Middle frontal gyrus (tissue), 1 donor: ENCODE measurements at regions not wholly inside any gene's neighbourhood (a gene's known extent, or its start where the extent isn't known, plus 50 kb on each side); places are given as distances from the start of the nearest gene placed in this dataset.
"Not testable (repeated sequence)": the region's sequence is repeated elsewhere in the genome, so short reads cannot be mapped to it uniquely, and the experiment has no call there.

Source experiments
- DNase-seq: peaks from one replicate; pipeline ENCODE4 v3.0.0-alpha.2; 2015; ENCODE audit warnings: low spot score; ENCODE audit errors: extremely low spot score

- no peak for DNase-seq
Measured at GRCh38 chr16:54734156-54734555, 196.5 kb upstream of the IRX5 start.

DNA sequence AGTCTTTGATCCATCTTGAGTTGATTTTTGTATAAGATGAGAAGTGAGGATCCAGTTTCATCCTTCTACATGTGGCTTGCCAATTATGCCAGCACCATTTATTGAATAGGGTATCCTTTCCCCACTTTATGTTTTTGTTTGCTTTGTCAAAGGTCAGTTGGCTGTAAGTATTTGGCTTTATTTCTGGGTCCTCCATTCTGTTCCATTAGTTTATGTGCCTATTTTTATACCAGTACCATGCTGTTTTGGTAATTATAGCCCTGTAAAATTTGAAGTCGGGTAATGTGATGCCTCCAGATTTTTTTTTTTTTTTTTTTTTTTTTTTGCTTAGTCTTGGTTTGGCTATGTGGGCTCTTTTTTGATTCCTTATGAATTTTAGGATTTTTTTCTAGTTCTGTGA, 203.0 kb upstream of the IRX5 start:
- not testable (repeated sequence) for DNase-seq

DNA sequence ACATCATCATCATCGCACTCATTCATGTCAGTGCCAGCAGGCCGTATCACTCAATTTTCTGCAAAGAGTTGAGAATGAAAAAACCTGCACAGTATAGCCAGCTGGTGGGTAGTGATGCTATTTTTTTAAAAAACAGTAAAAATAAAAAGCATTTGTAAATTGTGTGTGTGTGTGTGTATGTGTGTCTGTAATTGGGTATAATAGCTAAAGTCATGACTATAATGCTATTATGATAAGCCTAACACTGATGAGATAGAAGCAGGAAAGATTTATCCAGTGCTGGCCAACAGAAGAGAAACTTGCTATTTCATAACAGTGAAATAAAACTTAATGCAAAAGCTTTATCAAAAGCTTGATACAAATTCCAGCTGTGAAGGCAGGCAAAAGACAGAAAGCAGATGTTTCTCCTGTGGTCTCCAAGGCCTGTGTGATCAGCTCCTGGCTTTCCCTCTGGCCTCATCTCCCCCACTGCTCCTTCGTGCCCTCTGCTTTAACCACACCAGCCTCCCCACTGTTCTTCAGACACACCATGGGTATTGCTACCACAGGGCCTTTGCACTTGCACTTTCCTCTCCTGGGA, 206.2 kb upstream of the IRX5 start:
- DNase-seq: no peak

DNA sequence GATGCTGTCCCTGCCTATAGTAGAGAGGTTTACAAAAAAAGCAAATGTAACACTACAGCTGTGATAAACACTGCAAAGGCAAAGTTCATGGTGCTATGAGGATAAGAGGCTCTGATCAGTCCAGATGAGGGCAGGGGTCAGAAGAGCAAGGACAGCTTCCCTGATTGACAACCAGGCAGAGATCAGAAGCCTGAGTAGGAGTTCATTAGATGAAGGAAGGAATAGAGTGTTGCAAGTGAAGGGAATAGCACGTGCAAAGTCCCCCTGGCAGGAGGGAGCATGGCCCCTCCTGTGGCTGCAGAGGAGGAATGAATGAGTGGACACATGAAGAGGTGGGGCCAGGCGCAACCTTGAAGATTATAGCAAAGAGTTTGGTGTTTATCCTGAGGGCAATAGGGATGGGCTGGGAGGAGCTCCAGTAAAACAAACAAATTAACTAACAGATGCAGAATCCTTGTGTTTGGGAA, 208.4 kb upstream of the IRX5 start:
- no peak for DNase-seq

- no peak for DNase-seq
Measured at GRCh38 chr16:54720259-54720658, 210.4 kb upstream of the IRX5 start.

- no peak for DNase-seq
Measured at GRCh38 chr16:54719624-54720023, 211.0 kb upstream of the IRX5 start.

GRCh38 chr16:54718376-54718775, 212.3 kb upstream of the IRX5 start:
- DNase-seq: no peak

DNA sequence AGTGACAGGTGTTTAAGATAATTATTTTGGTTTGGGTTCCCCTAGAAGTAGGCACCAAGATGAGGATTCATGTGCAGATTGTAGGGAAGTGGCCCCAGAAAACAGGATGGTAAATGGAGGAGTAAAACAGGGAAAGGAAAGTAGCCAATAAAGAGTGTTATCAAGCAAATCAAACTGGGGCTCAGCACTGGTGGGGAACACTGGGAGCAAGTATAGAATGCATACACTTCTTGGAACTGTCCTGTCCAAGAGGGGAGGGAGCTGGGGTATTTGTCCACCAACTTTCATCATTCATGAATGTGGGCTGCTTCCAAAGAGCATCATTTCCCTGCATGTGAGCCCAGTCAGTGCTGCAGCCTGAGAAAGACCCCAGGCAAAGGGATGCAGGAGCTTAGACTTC, 215.7 kb upstream of the IRX5 start:
- DNase-seq: no peak

GRCh38 chr16:54712866-54713265, 217.8 kb upstream of the IRX5 start:
- DNase-seq: no peak

DNA sequence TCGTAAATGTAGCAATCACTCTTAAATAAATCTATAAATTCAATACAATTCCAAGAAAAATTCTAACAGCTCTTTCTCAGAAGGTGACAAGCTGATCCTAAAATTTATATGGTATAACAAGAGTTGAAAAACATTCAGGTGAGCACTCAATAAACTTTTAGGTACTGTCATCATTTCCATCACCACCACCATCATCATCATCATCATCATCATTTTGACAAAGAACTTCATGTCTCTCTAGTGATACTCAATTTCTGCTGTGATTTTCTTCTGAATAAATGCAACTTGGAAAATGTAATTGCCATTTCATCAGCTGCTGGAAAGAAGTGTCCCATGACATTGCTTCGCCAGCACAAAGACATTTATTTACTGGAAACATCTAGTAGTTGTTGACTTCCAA, 222.9 kb upstream of the IRX5 start:
- no peak for DNase-seq

DNA sequence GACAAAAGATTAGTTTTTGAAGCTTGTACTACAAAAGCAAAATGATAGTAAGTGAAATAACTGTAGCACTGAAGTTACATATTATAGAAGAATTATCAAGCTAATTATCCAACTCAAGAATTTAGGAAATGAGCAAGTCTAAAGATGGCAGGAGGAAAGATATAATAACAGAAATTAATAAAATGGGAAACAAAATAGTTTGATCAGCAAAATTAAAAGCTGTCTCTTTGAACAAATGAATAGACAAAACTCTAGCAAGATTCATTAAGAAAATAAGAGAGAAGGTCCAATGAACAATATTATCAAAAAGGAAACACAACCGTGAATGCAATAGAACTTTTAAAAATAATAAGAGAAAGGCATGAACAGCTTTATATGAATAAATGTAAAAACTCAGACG, 224.3 kb upstream of the IRX5 start:
- DNase-seq: no peak

DNA sequence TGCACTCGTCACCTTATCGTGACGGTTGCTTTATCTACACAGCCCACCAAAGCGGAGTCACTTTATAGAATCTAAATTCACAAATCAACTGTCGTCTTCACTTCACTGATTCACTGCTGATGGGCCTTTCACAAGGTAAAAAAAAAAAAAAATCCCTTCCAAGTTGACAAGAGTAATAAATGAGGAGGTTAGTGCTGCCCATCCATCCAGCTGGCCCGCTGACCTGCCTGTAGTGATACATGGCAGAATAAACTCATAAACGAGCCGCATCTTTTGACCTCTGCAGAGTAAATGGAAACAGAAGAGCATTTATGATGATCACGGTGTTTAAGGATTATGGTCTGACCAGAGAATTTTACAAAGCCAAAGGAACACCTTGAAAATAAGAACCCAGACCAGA, 227.3 kb upstream of the IRX5 start:
- no peak for DNase-seq

DNA sequence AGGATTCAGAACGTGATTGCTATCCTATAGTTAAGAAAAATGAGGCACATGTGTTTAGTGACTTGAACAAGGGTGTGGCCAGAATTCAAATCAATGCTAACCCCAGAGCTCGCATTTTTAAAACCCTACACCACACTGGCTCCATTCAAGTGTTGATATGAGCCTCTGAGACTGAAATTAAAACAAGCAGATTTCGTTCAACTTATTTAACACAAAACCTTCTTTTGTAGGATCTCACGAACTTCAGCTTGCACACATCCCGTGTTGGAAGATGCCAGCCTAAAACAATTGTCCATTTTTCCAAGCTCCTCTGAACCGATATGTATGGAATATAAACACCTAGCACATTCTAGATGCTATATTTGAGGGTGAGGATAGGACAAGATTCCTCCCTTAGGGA, 231.0 kb upstream of the IRX5 start:
- no peak for DNase-seq

DNA sequence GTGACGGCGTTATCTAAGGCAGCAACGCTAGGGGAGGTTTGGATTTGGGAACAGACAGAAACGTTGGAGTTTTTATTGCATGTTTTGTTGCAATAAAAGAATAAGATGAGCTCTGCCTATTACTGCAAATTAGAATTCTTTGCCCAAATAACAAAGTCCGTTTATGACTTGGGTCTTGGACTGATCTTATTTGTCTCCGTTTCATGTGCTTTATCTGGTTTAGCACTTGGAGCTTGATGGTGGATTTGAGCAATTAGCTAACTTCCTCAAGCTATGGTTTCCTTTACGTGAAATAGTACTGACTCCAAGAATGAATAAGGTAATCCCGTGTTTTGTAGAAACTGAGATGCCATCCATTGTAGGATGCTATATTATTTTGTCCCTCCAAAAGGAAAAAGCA, 233.0 kb upstream of the IRX5 start:
- no peak for DNase-seq

- no peak for DNase-seq
Measured at GRCh38 chr16:54696970-54697369, 233.7 kb upstream of the IRX5 start.

DNA sequence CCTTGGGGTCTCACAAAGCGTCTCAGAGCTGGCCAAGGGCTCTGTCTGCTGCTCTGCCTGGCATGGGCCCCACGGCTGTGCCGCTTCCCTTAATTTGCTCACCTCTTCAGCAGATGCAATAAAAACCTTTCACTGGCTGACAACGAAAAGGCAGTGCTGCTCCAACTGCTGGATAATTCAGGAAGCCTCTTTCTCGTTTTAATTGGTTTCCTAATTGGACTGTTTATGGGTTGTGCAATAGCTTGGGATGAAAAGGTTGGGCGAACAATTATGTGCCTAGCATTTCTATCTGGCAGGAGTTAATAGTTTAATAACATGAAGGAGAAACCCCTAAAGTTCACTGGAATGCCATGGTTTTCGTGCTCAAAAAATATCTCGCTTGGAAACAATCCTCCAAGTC, 234.1 kb upstream of the IRX5 start:
- DNase-seq: no peak

- no peak for DNase-seq
Measured at GRCh38 chr16:54694651-54695050, 236.0 kb upstream of the IRX5 start.

GRCh38 chr16:54693864-54694263, 236.8 kb upstream of the IRX5 start:
- DNase-seq: no peak

DNA sequence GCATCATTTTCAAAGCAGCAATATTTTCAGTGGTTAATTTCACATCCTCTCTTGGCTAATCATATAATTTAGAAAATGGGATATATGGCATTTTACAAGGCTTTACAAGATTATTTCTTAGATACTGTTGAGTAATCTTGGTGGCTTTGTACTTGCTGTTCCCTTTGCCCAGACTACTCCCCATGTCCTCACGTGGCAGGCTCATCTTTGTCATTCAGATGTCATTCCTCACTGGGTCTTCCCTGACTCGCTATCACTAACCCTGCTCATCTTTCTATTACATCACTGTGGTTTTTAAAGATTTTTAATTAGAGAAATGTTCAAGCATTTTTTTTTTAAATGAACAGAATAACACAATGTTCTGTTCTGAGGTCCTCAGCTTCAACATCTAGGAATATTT, 240.0 kb upstream of the IRX5 start:
- no peak for DNase-seq

DNA sequence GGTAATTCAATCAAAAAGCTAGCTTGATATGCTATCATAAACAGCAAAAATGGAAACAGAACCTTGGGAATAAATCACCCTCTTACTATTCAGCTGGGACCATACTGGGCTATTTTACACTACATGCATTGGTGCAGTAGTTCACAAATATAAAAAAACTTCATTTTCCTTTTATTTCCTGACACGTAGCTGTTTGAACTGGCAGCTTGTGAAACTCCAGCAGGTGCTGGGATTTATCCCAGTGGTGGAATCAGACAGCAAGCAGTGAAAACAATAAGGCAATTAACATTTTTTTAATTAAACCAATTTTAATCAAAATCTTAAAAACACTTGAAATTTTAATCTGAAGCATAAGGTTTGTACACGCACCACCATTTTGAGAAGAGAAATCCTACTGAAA, 240.4 kb upstream of the IRX5 start:
- no peak for DNase-seq

- no peak for DNase-seq
Measured at GRCh38 chr16:54689072-54689865, 241.4 kb upstream of the IRX5 start.

DNA sequence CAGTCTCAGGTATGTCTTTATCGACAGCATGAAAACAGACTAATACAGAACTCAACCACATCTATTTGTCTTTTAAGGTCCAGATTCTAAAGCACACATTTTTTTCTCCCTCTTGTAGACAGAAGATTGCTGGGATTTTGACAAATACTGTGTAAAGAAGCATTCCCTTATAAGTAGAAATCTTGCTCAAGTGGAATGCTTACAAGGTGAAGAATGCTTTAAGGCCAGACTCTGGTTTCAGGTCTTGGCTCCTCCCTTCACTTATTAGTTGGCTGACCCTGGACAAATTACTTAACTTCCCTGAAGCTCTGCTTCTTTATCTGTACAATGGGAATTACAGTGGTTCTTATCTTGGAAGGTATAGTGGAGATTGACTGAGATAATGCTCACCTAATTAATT, 242.3 kb upstream of the IRX5 start:
- no peak for DNase-seq
